ENCODE measurements at regions not wholly inside any gene's neighbourhood (a gene's known extent, or its start where the extent isn't known, plus 50 kb on each side); places are given as distances from the start of the nearest gene placed in this dataset.

DNA sequence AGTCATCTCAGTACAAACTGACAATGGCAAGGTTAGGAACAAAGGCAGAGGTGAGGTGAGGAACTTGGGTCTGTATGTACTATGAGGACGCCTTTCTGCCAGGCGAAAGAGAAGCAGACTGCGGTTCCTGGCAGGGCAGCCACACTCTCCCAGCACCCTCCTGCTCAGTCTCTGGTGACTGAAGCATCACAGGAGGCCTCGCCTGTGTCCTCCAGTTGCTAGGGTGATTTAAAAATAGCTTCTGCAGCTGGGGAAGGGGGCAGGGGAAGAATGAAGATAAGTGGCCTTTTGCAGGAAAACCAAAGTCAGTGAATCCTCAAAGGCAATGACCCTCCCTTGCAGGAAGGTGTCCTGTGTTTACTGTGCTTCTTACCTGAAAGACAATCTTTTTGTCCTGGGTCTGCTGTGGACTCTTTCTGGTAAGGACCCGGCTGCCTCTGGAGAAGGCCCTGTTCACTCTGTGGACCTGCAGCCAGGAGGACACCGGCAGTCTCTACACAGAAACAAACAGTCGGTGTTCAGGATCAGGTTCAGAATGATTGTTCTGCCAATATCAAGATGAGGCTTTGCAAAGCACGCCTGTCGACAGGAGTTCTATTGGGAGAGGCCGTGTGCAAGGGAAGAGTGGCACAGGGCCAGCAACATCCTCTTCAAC, 65.7 kb upstream of the DGKG start:
- H3K27me3 ChIP-seq (ENCODE audit: control insufficient read depth in 2 of 2, insufficient read depth in 2 of 2, low read length in 2 of 2), result no peaks in the 10 kb centered on the region
- H3K4me2 ChIP-seq (ENCODE audit: insufficient read depth, low read length), result no peak overlapping the region
- ChIA-PET POLR2A (no interaction called here), CTCF (no interaction called here)
- no peaks in the 10 kb centered on the region for H3K4me1 ChIP-seq (ENCODE audit: control insufficient read depth, extremely low read depth, insufficient read depth, low read length)
- H3K4me3 ChIP-seq (replicated peaks in 1 of 3; ENCODE audit: insufficient read depth in 1 of 3, low read depth in 1 of 3, low read length in 3 of 3), result no peak overlapping the region
- no peak overlapping the region for H2AFZ ChIP-seq (ENCODE audit: low read depth, low read length)
- no peaks in the 10 kb centered on the region for H3K9me1 ChIP-seq (replicated peaks; ENCODE audit: control insufficient read depth, extremely low read depth, insufficient read depth, low read length)
- H3K36me3 ChIP-seq (ENCODE audit: control insufficient read depth in 2 of 2, extremely low read depth in 1 of 2, insufficient read depth in 2 of 2, low read length in 2 of 2), result no peaks in the 10 kb centered on the region
- BruUV-seq (replicated peaks), result no TSS peak
- no peak overlapping the region for H3K27ac ChIP-seq (ENCODE audit: insufficient read depth, low read depth, low read length)
- intact Hi-C loops (cut with micrococcal nuclease) (no loop called here), dilution Hi-C loops (cut with MboI; ENCODE audit: extremely low pct_ligation_motif_present, low sequenced_read_pairs) (no loop called here)
- FAIRE-seq (no peak), DNase-seq (ENCODE audit: low read depth, low spot score) (no peak)
- TF ChIP-seq, protein P1, sequence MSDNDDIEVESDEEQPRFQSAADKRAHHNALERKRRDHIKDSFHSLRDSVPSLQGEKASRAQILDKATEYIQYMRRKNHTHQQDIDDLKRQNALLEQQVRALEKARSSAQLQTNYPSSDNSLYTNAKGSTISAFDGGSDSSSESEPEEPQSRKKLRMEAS (IDR thresholded peaks at IDR 0.05; ENCODE audit: insufficient read depth, insufficient read length), result no peak
- TF ChIP-seq POLR2A (IDR thresholded peaks at IDR 0.05; ENCODE audit: low read depth, low read length) (no peak), EZH2 (IDR thresholded peaks at IDR 0.05; ENCODE audit: borderline replicate concordance, low read depth, low read length, severe bottlenecking) (no peak), MYC (IDR thresholded peaks at IDR 0.05; ENCODE audit: low read depth, low read length) (no peak), FOS (IDR thresholded peaks at IDR 0.05; ENCODE audit: borderline replicate concordance, insufficient read depth, low read length) (no peak), JUN (IDR thresholded peaks at IDR 0.05; ENCODE audit: borderline replicate concordance, insufficient read depth, insufficient read length, low read depth) (no peak)
- H3K79me2 ChIP-seq (ENCODE audit: control insufficient read depth, insufficient read depth, low read length), result no peaks in the 10 kb centered on the region
- no peaks in the 10 kb centered on the region for H4K20me1 ChIP-seq (replicated peaks; ENCODE audit: control insufficient read depth, extremely low read depth, insufficient read depth, low read length)
- no peaks in the 10 kb centered on the region for H3K9me3 ChIP-seq (replicated peaks; ENCODE audit: control insufficient read depth, insufficient read depth, low read length)
- H3K9ac ChIP-seq (replicated peaks; ENCODE audit: extremely low read depth, insufficient read depth, low read length), result no peak overlapping the region
